ENCODE measurements at regions not wholly inside any gene's neighbourhood (a gene's known extent, or its start where the extent isn't known, plus 50 kb on each side); places are given as distances from the start of the nearest gene placed in this dataset.

DNA sequence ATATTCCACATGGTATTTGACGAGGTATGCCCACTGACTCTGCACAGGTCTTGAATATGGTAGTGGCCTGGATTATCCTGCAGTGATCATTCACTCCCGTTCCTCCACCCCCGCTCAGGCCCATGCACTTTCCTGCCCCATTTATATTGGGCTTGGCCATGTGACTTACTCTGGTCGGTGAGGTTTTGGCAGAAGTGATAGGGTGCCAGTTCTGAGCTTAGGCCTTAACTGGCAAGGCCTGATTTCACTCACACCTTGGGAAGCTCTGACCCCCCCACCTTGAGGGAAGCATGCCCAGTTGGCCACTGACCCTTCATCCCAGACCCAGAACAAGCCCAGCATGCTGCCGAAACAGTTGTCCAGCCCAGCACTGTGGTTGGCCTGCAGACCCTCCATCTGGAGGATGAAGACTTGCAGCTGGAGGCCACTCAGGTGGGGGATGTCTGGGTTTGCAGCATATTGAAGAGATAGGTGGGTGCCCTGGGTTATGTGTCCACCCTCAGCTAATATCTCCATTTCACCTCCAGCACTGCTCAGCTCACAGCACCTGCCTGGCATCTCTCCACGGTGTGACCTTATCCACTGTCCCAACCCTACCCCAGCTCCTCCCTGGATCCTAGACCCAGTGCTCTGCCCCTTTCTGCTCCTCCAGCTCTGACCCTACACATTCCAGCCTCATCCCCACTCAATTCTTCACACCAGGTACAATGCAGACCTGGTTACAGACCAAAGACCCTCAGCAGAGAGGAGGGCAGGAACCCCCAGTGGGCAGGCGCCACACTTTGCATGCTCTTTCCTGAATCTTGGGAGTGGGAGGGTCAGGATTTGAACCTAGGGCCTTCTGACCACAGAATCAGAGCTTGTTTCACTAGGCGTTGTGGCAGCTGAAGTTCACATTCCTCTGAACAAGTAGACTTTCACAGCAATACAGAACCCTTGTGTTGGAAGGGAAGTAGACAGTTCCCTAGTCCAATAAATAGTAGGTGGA is 138.1 kb upstream of the CHST15 start:
- Histone ChIP-seq H3K9me3 (ENCODE audit: low read depth, low read length) (peaks cover 5% of the 10 kb centered on the region), H3K27me3 (ENCODE audit: insufficient read depth, low read length) (no peaks in the 10 kb centered on the region), H3K4me1 (ENCODE audit: insufficient read depth, low read length) (no peaks in the 10 kb centered on the region), H3K4me3 (ENCODE audit: low read length) (no peak overlapping the region)

DNA sequence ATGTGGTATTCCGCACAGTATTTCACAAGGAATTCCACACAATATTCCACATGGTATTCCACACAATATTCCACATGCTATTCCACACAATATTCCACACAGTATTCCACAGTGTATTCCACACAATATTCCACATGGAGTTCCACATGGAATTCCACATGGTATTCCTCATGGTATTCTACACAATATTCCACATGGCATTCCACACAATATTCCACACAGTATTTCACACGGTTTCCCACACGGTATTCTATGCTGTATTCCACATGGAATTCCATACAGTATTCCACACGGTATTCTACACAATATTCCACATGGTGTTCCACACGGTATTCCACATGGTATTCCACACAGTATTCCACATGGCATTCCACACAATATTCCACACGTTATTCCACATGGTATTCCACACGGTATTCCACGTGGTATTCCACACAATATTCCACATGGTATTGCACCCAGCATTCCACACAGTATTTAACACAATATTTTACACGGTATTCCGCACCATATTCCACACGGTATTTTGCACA is 137.3 kb upstream of the CHST15 start:
- Histone ChIP-seq H3K9me3 (ENCODE audit: low read depth, low read length) (peaks cover 5% of the 10 kb centered on the region), H3K27me3 (ENCODE audit: insufficient read depth, low read length) (no peaks in the 10 kb centered on the region), H3K4me3 (ENCODE audit: low read length) (no peak overlapping the region), H3K4me1 (ENCODE audit: insufficient read depth, low read length) (no peaks in the 10 kb centered on the region)

DNA sequence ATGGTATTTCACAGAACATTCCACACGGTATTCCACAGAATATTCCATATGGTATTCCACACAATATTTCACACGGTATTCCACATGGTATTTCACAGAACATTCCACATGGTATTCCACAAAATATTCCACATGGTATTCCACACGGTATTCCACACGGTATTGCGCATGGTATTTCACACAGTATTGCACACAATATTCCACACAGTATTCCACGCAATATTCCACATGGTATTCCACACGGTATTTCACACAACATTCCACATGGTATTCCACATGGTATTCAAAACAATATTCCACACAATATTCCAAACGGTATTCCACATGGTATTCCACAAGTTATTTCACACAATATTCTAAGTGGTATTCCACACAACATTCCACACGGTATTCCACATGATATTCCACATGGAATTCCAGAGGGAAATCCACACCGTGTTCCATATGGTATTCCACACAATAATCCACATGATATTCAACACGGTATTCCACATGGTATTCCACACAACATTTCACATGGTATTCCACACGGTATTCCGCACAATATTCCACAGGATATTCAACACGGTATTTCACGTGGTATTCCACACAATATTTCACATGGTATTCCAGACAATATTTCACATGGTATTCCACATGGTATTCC is 136.7 kb upstream of the CHST15 start:
- Histone ChIP-seq H3K27me3 (ENCODE audit: insufficient read depth, low read length) (no peaks in the 10 kb centered on the region), H3K4me1 (ENCODE audit: insufficient read depth, low read length) (no peaks in the 10 kb centered on the region), H3K9me3 (ENCODE audit: low read depth, low read length) (peaks cover 5% of the 10 kb centered on the region), H3K4me3 (ENCODE audit: low read length) (no peak overlapping the region)

DNA sequence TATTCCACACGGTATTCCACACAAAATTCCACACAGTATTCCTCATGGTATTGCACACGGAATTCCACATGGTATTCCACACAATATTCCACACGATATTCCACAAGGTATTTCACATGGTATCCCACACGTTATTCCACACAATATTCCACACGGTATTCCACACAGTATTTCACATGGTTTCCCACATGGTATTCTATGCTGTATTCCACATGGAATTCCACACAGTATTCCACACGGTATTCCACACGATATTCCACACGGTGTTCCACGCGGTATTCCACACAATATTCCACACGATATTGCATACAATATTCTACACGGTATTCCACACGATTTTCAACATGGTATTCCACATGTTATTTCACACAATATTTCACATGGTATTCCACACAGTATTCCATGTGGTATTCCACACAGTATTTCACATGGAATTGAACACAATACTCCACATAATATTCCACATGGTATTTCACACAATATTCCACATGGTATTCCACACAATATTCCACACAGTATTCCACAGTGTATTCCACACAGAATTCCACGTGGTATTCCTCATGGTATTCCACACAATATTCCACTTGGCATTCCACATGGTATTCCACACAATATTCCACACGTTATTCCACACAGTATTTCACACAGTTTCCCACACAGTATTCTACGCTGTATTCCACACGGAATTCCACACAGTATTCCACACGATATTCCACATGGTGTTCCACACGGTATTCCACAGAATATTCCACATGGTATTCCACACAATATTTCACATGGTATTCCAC is 136.0 kb upstream of the CHST15 start:
- Histone ChIP-seq H3K4me3 (ENCODE audit: low read length) (no peak overlapping the region), H3K27me3 (ENCODE audit: insufficient read depth, low read length) (no peaks in the 10 kb centered on the region), H3K9me3 (ENCODE audit: low read depth, low read length) (peaks cover 5% of the 10 kb centered on the region), H3K4me1 (ENCODE audit: insufficient read depth, low read length) (no peaks in the 10 kb centered on the region)

DNA sequence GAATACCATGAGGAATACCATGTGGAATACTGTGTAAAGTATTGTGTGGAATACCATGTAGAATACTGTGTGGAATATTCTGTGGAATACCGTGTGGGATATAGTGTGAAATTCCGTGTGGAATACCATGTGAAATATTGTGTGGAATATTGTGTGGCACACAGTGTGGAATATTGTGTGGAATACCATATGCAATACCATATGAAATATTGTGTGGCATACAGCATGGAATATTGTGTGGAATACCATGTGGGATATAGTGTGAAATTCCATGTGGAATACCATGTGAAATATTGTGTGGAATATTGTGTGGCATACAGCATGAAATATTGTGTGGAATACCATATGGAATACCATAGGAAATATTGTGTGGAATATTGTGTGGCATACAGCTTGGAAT is 135.1 kb upstream of the CHST15 start:
- no peaks in the 10 kb centered on the region for H3K27me3 ChIP-seq (ENCODE audit: insufficient read depth, low read length)
- no peaks in the 10 kb centered on the region for H3K4me1 ChIP-seq (ENCODE audit: insufficient read depth, low read length)
- H3K4me3 ChIP-seq (ENCODE audit: low read length) = no peak overlapping the region
- H3K9me3 ChIP-seq (ENCODE audit: low read depth, low read length) = peaks cover 5% of the 10 kb centered on the region

DNA sequence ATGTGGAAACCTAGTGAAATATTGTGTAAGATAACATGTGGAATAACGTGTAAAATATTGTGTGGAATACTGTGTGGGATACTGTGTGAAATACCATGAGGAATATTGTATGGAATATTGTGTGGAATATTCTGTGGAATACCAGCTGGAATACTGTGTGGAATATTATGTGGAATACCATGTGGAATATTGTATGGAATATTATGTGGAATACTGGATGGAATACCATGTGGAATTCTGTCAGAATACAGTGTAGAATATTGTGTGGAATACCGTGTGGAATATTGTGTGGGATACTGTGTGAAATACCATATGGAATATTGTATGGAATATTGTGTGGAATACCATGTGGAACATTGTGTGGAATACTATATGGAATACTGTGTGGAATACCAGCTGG is 134.6 kb upstream of the CHST15 start:
- Histone ChIP-seq H3K4me1 (ENCODE audit: insufficient read depth, low read length) (no peaks in the 10 kb centered on the region), H3K27me3 (ENCODE audit: insufficient read depth, low read length) (no peaks in the 10 kb centered on the region), H3K9me3 (ENCODE audit: low read depth, low read length) (peaks cover 5% of the 10 kb centered on the region), H3K4me3 (ENCODE audit: low read length) (no peak overlapping the region)

DNA sequence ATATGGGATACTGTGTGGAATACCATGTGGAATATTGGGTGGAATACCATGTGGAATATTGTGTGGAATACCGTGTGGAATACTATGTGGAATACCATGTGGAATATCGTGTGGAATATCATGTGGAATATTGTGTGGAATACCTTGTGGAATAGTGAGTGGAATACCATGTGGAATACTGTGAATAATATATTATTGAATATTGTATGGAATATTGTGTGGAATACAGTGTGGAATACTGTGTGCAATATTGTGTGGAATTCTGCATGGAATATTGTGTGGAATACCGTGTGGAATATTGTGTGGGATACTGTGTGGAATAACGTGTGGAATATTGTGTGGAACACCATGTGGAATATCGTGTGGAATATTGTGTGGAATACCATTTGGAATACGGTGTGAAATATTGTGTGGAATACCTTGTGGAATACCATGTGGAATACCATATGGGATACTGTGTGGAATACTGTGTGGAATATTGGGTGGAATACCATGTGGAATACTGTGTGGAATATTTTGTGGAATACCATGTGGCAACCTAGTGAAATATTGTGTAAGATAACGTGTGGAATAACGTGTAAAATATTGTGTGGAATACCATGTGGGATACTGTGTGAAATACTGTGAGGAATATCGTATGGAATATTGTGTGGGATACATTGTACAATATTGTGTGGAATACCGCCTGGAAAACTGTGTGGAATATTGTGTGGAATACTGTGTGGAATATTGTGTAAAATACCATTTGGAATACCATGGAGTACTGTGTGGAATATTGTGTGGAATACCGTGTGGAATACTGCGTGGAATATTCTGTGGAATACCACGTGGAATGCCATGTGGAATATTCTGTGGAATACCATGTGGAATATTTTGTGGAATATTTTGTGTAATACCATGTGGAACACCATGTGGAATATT is 133.9 kb upstream of the CHST15 start:
- no peaks in the 10 kb centered on the region for H3K4me1 ChIP-seq (ENCODE audit: insufficient read depth, low read length)
- no peak overlapping the region for H3K4me3 ChIP-seq (ENCODE audit: low read length)
- peaks cover 5% of the 10 kb centered on the region for H3K9me3 ChIP-seq (ENCODE audit: low read depth, low read length)
- no peaks in the 10 kb centered on the region for H3K27me3 ChIP-seq (ENCODE audit: insufficient read depth, low read length)

DNA sequence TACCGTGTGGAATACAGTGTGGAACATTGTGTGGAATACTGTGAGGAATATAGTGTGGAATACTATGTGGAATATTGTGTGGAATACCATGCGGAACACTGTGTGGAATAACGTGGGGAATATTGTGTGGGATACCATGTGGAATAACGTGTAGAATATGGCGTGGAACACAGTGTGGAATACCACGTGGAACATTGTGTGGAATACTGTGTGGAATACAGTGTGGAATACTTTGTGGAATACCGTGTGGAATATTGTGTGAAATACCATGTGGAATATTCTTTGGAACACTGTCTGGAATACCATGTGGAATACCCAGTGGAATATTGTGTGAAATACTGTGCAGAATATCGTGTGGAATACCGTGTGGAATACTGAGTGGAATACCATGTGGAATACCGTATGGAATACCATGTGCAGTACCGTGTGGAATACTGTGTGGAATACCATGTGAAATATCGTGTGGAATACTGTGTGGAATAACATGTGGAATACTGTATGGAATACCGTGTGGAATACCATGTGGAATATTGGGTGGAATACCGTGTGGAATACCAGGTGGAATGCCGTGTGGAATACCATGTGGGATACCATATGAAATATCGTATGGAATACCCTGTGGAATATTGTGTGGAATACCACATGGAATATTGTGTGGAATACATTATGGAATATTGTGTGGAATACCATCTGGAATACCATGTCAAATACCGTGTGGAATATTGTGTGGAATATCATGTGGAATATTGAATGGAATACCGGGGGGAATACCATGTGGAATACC is 133.1 kb upstream of the CHST15 start:
- Histone ChIP-seq H3K9me3 (ENCODE audit: low read depth, low read length) (peaks cover 5% of the 10 kb centered on the region), H3K27me3 (ENCODE audit: insufficient read depth, low read length) (no peaks in the 10 kb centered on the region)

DNA sequence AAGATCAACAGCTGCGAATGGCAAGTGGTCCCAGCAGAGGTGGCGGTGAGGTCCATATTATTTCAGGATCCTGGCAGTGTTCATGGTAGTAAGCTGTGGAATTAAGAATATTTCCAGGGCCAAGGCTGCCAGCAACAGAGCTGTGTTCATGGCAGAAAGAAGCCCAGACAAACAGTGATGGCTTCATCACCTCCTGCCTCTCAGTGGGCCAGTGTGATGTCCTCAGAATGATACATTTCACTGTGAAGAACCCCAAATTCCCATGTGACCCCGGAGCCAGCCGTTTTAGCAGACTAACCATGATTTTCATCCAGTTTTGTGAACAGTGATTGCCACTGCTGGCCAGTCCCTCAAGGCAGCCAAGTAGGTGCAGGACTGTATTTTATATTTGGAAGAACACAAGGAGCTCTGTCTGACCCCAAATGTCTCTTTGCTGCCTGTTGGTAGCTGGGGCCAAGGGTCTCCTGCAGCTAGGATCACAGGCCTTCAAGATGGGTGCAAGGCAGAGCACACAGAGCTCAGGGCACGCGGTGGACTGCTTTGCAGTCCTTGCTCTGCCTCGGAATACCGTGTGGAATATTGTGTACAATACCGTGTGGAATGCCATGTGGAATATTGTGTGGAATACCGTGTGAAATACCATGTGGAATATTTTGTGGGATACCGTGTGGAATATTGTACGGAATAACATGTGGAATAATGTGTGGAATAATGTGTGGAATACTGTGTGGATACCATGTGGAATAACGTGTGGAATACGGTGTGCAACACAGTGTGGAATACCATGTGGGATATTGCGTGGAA is 132.3 kb upstream of the CHST15 start:
- Histone ChIP-seq H3K9me3 (ENCODE audit: low read depth, low read length) (peaks cover 5% of the 10 kb centered on the region), H3K4me3 (ENCODE audit: low read length) (no peak overlapping the region), H3K27me3 (ENCODE audit: insufficient read depth, low read length) (no peaks in the 10 kb centered on the region), H3K4me1 (ENCODE audit: insufficient read depth, low read length) (peaks cover 15% of the 10 kb centered on the region)

More for the DNA sequence above, 133.1 kb upstream of the CHST15 start:
- peaks cover 8% of the 10 kb centered on the region for H3K4me1 ChIP-seq (ENCODE audit: insufficient read depth, low read length)
- H3K4me3 ChIP-seq (ENCODE audit: low read length) = no peak overlapping the region

DNA sequence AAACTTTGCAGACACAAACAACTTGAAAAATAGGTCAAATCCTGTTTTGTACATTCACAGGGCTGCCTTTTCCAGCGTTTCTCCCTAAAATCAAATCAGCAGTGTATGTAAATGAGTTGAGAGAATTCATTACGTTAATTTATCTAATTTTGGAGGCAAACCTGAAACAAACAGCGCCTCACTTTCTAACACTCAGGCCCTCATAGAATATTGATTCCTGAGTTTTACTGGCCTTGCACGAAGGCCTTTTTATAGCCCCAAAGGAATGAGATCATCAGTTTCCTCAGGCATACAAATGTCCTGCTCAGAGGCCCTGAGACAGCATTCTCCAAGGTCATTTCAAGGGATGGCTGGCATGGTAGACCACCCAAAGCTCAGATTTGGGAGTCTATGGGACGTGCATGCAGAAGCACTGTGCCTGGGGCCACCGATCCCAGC is 131.7 kb upstream of the CHST15 start:
- Histone ChIP-seq H3K4me3 (ENCODE audit: low read length) (no peak overlapping the region), H3K4me1 (ENCODE audit: insufficient read depth, low read length) (peaks cover 15% of the 10 kb centered on the region), H3K27me3 (ENCODE audit: insufficient read depth, low read length) (no peaks in the 10 kb centered on the region), H3K9me3 (ENCODE audit: low read depth, low read length) (peaks cover 5% of the 10 kb centered on the region)

DNA sequence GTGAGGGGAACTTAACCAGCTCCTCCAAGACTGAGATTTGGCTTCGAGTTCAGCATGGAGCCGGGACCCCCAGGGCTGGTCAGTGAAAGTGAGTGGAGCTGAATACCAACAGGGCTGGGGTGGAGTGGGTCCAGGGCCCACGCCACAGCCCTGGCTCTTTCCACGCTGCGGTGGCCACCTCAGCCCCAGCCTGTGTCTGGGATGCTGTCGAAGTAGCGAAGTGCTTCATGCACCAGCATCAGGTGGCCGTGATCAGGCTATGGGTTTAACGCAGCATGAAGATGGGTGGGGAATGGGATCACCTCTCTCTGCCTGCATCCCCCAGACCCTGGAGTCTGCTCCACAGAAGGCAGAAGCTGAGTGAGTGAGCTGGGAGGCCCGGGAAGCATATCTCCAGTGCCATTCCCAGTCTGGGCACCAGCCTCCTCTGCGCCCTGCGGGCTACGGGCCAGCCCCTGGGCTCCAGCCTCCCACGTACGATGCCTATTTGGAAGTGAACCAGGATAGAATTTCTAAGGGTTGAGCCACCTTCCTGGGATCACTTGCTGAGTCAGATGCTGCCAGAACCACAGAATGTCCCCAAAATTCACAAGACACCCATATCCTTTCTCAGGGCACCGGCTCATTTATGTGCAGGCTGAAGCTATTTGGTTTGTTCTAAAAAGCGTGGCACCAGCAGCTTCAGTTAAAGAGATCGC is 131.1 kb upstream of the CHST15 start:
- peaks cover 15% of the 10 kb centered on the region for H3K4me1 ChIP-seq (ENCODE audit: insufficient read depth, low read length)
- no peak overlapping the region for H3K4me3 ChIP-seq (ENCODE audit: low read length)
- H3K9me3 ChIP-seq (ENCODE audit: low read depth, low read length) = peaks cover 2% of the 10 kb centered on the region
- no peaks in the 10 kb centered on the region for H3K27me3 ChIP-seq (ENCODE audit: insufficient read depth, low read length)

DNA sequence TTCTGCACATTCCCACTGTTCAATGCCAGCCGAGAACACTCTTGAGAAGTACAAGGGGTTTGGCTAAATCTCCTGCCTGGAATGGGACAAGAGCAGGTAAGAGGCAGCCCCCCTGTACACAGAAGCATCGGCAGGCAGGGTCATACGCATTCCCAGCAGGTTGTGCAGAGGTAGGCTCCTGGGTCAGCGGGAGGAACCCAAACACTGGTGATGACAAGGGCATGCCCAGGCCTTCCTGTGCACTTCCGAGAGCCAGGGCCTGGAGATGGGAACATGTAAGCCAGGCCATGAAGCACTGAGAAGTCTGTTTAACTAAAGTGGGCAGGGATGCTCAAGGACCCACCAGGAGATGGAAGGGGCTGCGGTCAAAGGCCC is 130.3 kb upstream of the CHST15 start:
- H3K9me3 ChIP-seq (ENCODE audit: low read depth, low read length) = no peaks in the 10 kb centered on the region
- H3K4me3 ChIP-seq (ENCODE audit: low read length) = no peak overlapping the region
- no peaks in the 10 kb centered on the region for H3K27me3 ChIP-seq (ENCODE audit: insufficient read depth, low read length)
- H3K4me1 ChIP-seq (ENCODE audit: insufficient read depth, low read length) = peaks cover 15% of the 10 kb centered on the region

Measured in mononuclear cell (primary cell).